Uterus (tissue), 2 donors: ENCODE measurements at regions not wholly inside any gene's neighbourhood (a gene's known extent, or its start where the extent isn't known, plus 50 kb on each side); places are given as distances from the start of the nearest gene placed in this dataset.

Source experiments
- CTCF ChIP-seq, 4 experiments: fragments of 200-600 bp in 2 of 4; fragments of 450-650 bp in 2 of 4; sonication (generic) in 2 of 4; IDR thresholded peaks; one replicate each; pipeline ENCODE4 v1.5.1; 2016 to 2019; ENCODE audit warnings: antibody characterized with exemption in 4 of 4, mild to moderate bottlenecking in 2 of 4, moderate library complexity in 1 of 4
- POLR2A ChIP-seq, 2 donors: fragments of 450-650 bp; IDR thresholded peaks; one replicate each; pipeline ENCODE4 v1.6.1; 2016; ENCODE audit warnings: antibody characterized with exemption in 2 of 2, mild to moderate bottlenecking in 1 of 2, moderate library complexity in 1 of 2

GRCh38 chr7:12868027-12868426, 180.6 kb downstream of the ARL4A start:
- TF ChIP-seq CTCF (IDR thresholded peaks at IDR 0.05) (no peak), POLR2A (IDR thresholded peaks at IDR 0.05) (no peak)
